Endodermal cell (in vitro differentiated cells): ENCODE measurements at regions not wholly inside any gene's neighbourhood (a gene's known extent, or its start where the extent isn't known, plus 50 kb on each side); places are given as distances from the start of the nearest gene placed in this dataset.

Source experiments
- DNase-seq: peaks from one replicate; pipeline ENCODE4 v3.0.0-alpha.2; 2017
- H3K27ac ChIP-seq: 2 replicates; pipeline ENCODE4 v1.5.1; 2013; ENCODE audit warnings: mild to moderate bottlenecking, low read depth, low read length, moderate library complexity
- H3K27me3 ChIP-seq: 2 replicates; pipeline ENCODE4 v1.6.1; 2013; ENCODE audit warnings: mild to moderate bottlenecking, low read length, moderate library complexity; ENCODE audit not compliant: insufficient read depth, control insufficient read depth, poor library complexity, severe bottlenecking
- H3K36me3 ChIP-seq: 2 replicates; pipeline ENCODE4 v1.7.0; 2013; ENCODE audit warnings: mild to moderate bottlenecking, low read length, moderate library complexity; ENCODE audit not compliant: control insufficient read depth, insufficient read depth
- H3K4me1 ChIP-seq: one replicate; pipeline ENCODE4 v1.7.0; 2013; ENCODE audit warnings: low read length; ENCODE audit not compliant: control insufficient read depth, insufficient read depth
- H3K4me3 ChIP-seq: 2 replicates; pipeline ENCODE4 v1.5.1; 2013; ENCODE audit warnings: mild to moderate bottlenecking, low read length, moderate library complexity
- H3K9ac ChIP-seq: 2 replicates; pipeline ENCODE4 v1.6.1; 2013; ENCODE audit warnings: mild to moderate bottlenecking, low read length, moderate library complexity; ENCODE audit not compliant: poor library complexity, severe bottlenecking; ENCODE audit errors: extremely low read depth
- H3K9me3 ChIP-seq: 2 replicates; pipeline ENCODE4 v1.6.1; 2013; ENCODE audit warnings: mild to moderate bottlenecking, low read length, moderate library complexity; ENCODE audit not compliant: control insufficient read depth
- H3K27ac Mint-ChIP-seq: 2 replicates; pipeline ENCODE4 v1.8.0; 2020; ENCODE audit warnings: mixed read lengths
- H3K27me3 Mint-ChIP-seq: 2 replicates; pipeline ENCODE4 v1.8.0; 2021; ENCODE audit warnings: mild to moderate bottlenecking, mixed read lengths; ENCODE audit not compliant: insufficient read depth
- H3K36me3 Mint-ChIP-seq: 2 replicates; pipeline ENCODE4 v1.8.0; 2020; ENCODE audit warnings: low read depth, mixed read lengths
- H3K4me1 Mint-ChIP-seq: 2 replicates; pipeline ENCODE4 v1.8.0; 2020; ENCODE audit warnings: mixed read lengths
- H3K4me3 Mint-ChIP-seq: 2 replicates; pipeline ENCODE4 v1.8.0; 2020; ENCODE audit warnings: mild to moderate bottlenecking, moderate library complexity, mixed read lengths
- H3K9me3 Mint-ChIP-seq: 2 replicates; pipeline ENCODE4 v1.8.0; 2020; ENCODE audit warnings: mild to moderate bottlenecking, mixed read lengths
- CTCF ChIP-seq: fragments of 200-600 bp; sonication (generic); conservative IDR thresholded peaks from 2 replicates; pipeline ENCODE4 v1.5.0; 2021; ENCODE audit warnings: antibody characterized with exemption, mild to moderate bottlenecking
- WGBS, 2 experiments: methylation state at CpG; one replicate each; pipeline versions ENCODE4 v1.1.5 to v1.1.7; 2013; ENCODE audit warnings: missing lambda C conversion rate in 2 of 2, mixed read lengths in 1 of 2; ENCODE audit not compliant: insufficient coverage in 1 of 2, insufficient read length in 1 of 2; 5-methylcytosine and 5-hydroxymethylcytosine counted together

- H3K27me3 ChIP-seq = no peaks in the 10 kb centered on the region
- Mint-ChIP-seq H3K27ac (peak overlapping the region; percentile 1), H3K27me3 (no peaks in the 10 kb centered on the region), H3K4me3 (no peak overlapping the region), H3K4me1 (peaks cover 32% of the 10 kb centered on the region), H3K9me3 (peaks cover 14% of the 10 kb centered on the region), H3K36me3 (peaks cover 2% of the 10 kb centered on the region)
- 40 to 54% methylated on average over 2 to 3 of the region's 3 CpGs for WGBS, 2 experiments
- H3K4me1 ChIP-seq = no peaks in the 10 kb centered on the region
- H3K4me3 ChIP-seq = peak overlapping the region; percentile 58
- no peak overlapping the region for H3K9ac ChIP-seq
- H3K27ac ChIP-seq = no peak overlapping the region
- no peaks in the 10 kb centered on the region for H3K9me3 ChIP-seq
- H3K36me3 ChIP-seq = no peaks in the 10 kb centered on the region
- TF ChIP-seq CTCF = no peak
- DNase-seq = no peak
Measured at GRCh38 chr5:16392718-16393117, 72.9 kb downstream of the ZNF622 start.

GRCh38 chr5:16391858-16392649 is 73.5 kb downstream of the ZNF622 start:
- Mint-ChIP-seq H3K4me1 (peaks cover 35% of the 10 kb centered on the region), H3K27ac (peak overlapping the region; percentile 1), H3K4me3 (no peak overlapping the region), H3K36me3 (peaks cover 2% of the 10 kb centered on the region), H3K9me3 (peaks cover 14% of the 10 kb centered on the region), H3K27me3 (no peaks in the 10 kb centered on the region)
- H3K9me3 ChIP-seq = no peaks in the 10 kb centered on the region
- DNase-seq = no peak
- H3K36me3 ChIP-seq = no peaks in the 10 kb centered on the region
- H3K4me1 ChIP-seq = no peaks in the 10 kb centered on the region
- WGBS, 2 experiments = 87 to 88% methylated on average over 5 to 8 of the region's 8 CpGs
- H3K9ac ChIP-seq = no peak overlapping the region
- TF ChIP-seq CTCF = no peak
- no peak overlapping the region for H3K27ac ChIP-seq
- H3K4me3 ChIP-seq = peak overlapping the region; percentile 58
- H3K27me3 ChIP-seq = no peaks in the 10 kb centered on the region

GRCh38 chr5:16390825-16391224 is 74.8 kb downstream of the ZNF622 start:
- Mint-ChIP-seq H3K4me1 (peaks cover 45% of the 10 kb centered on the region), H3K36me3 (peaks cover 2% of the 10 kb centered on the region), H3K27me3 (no peaks in the 10 kb centered on the region), H3K27ac (no peak overlapping the region), H3K4me3 (no peak overlapping the region), H3K9me3 (peaks cover 6% of the 10 kb centered on the region)
- WGBS, 2 experiments = 100% methylated on average over 1 of the region's 1 CpG; no CpG with 5 or more reads in 1 of the 2 experiments
- TF ChIP-seq CTCF = no peak
- Histone ChIP-seq H3K27ac (no peak overlapping the region), H3K4me3 (no peak overlapping the region), H3K9ac (no peak overlapping the region), H3K9me3 (no peaks in the 10 kb centered on the region), H3K4me1 (no peaks in the 10 kb centered on the region), H3K36me3 (no peaks in the 10 kb centered on the region), H3K27me3 (no peaks in the 10 kb centered on the region)
- DNase-seq = no peak
